ENCODE measurements at regions not wholly inside any gene's neighbourhood (a gene's known extent, or its start where the extent isn't known, plus 50 kb on each side); places are given as distances from the start of the nearest gene placed in this dataset.

DNA sequence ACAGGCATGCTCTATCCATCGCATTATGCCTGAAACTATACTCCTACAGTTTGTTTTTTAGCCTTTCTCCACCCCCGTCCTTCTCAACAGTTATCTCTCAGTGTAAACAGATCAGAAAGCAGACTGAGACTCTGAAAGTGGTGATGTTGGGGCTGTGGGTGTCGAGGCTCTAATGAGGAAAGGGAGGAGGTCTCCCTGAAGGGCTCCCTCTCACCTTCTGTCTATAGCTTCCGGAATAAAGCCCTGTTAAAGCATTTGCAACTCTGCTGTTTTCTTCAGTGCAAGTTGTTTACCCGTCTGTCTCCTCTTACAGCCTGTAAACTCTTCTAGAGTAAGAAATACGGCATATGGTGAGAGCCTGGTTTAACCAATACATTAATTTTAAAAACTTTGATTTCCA, 136.7 kb upstream of the SYT4 start:
- no peaks in the 10 kb centered on the region for H3K4me1 ChIP-seq (replicated peaks)
- no peak overlapping the region for H3K4me3 ChIP-seq
- no peak overlapping the region for H3K27ac ChIP-seq
- DNase-seq (ENCODE audit: low read depth in 1 of 2, low spot score in 2 of 2): no peak
- H3K27me3 ChIP-seq (replicated peaks): no peaks in the 10 kb centered on the region
- no peaks in the 10 kb centered on the region for H3K36me3 ChIP-seq
- H3K9me3 ChIP-seq (replicated peaks): no peaks in the 10 kb centered on the region

DNA sequence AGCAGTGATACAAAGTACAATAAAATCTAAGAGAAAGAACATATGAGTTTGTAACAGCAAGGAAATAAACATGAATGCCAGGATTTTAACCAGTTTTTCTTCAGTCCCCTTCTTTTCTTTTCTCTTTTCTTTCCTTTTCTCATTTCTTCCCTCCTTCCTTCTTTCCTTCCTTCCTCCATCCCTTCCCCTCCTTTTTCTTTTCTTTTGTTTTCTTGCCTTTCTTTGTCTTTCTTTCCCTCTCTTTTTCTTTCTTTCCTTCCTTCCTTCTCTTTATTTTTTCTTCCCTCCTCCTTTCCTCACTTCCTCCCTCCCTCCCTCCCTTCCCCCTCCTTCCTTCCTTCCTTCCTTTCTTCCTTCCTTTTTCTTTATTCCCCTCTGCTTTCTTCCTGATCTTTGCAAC, 142.8 kb upstream of the SYT4 start:
- H3K9me3 ChIP-seq (replicated peaks): no peaks in the 10 kb centered on the region; the same call in 1 of the 2 replicates
- no peak for DNase-seq (ENCODE audit: low read depth in 1 of 2, low spot score in 2 of 2)
- H3K27me3 ChIP-seq (replicated peaks): no peaks in the 10 kb centered on the region
- H3K4me3 ChIP-seq: no peak overlapping the region
- H3K4me1 ChIP-seq (replicated peaks): no peaks in the 10 kb centered on the region
- H3K27ac ChIP-seq: no peak overlapping the region
- no peaks in the 10 kb centered on the region for H3K36me3 ChIP-seq

DNA sequence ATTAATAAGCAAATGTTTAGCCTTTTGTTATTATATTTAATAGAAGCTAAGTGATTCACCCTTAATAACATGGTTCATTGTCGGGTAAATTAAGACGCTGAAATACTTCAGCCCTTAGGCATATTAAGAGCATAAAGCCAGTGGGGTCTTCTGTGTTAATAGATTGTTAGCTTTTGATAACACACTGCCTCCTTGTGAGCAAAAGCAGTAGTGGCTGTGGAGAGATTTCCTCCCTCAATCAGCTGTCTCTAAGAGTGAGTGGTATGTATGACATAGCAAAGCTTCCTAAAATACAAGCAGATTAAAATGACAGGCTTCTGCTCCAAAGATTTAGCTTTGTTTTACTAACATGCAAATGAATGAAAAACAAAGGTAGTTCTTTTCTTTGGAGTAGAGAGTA, 143.7 kb upstream of the SYT4 start:
- Histone ChIP-seq H3K4me1 (replicated peaks) (no peaks in the 10 kb centered on the region), H3K4me3 (no peak overlapping the region), H3K27ac (no peak overlapping the region), H3K36me3 (no peaks in the 10 kb centered on the region), H3K27me3 (replicated peaks) (no peaks in the 10 kb centered on the region), H3K9me3 (replicated peaks) (no peaks in the 10 kb centered on the region; the same call in 1 of the 2 replicates)
- no peak for DNase-seq (ENCODE audit: low read depth in 1 of 2, low spot score in 2 of 2)

DNA sequence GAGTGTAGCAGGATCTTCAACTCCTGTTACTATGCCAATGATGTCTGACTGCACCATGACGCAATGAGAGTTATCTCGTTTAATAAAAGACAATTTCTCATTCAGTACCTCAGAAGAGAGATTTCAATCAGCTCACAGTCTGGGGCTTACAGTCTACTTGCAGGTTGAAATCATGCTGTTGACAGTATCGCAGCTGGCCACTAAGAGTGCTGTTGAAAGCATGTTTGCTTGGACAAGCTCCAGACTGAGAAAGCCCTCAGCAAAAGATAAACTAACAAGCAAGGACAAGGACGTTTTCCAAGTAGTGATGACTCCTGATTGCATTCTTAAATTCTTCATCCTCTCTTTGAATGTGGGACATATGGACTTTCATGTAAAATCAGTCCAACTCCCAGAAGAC, 145.2 kb upstream of the SYT4 start:
- no peaks in the 10 kb centered on the region for H3K27me3 ChIP-seq (replicated peaks)
- no peaks in the 10 kb centered on the region for H3K36me3 ChIP-seq
- DNase-seq (ENCODE audit: low read depth in 1 of 2, low spot score in 2 of 2): no peak
- no peaks in the 10 kb centered on the region for H3K4me1 ChIP-seq (replicated peaks)
- no peak overlapping the region for H3K27ac ChIP-seq
- H3K4me3 ChIP-seq: no peak overlapping the region
- no peaks in the 10 kb centered on the region; the same call in 1 of the 2 replicates for H3K9me3 ChIP-seq (replicated peaks)

DNA sequence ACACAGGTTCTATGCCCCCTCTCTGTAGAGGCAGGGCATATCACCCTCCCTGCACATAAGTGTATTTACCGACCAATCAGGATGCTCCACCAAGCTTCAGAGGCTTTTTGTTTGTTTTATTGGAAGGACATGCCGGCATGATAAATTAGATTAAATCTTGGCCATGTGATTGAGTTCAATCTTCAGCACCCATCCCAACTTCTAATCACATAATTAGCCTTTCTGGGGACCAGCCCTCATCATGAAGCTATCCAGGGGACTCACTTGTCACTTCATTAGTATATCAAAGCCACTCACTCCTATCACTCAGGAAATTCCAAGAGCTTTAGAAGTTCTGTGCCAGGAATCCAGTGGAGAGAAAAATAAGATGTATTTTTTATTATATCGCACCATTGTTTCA, 158.6 kb upstream of the SYT4 start:
- H3K27me3 ChIP-seq (replicated peaks): no peaks in the 10 kb centered on the region

DNA sequence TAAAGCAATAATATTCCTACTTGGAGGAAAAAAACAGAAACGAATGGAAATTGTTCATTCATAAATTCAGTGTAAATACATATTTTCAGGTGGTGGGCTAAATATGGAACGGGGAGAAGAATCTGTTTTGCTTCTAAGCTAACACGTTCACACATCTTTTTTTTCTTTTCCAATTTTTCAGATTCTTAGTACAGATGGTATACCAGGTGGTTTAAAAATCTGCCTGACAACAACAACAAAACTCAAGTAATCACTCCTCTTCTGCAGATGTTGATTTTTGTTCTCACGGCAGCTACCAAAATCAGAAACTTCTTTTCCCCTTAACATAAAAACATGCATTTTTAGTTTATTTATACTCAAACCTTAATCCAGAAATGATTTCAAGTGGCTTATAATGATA, 164.8 kb upstream of the SYT4 start:
- Histone ChIP-seq H3K27ac (no peak overlapping the region), H3K9me3 (replicated peaks) (no peaks in the 10 kb centered on the region), H3K4me1 (replicated peaks) (no peaks in the 10 kb centered on the region), H3K27me3 (replicated peaks) (no peaks in the 10 kb centered on the region), H3K4me3 (no peak overlapping the region), H3K36me3 (no peaks in the 10 kb centered on the region)
- no peak for DNase-seq (ENCODE audit: low read depth in 1 of 2, low spot score in 2 of 2)

More for the DNA sequence above, 158.6 kb upstream of the SYT4 start:
- H3K4me1 ChIP-seq (replicated peaks): no peaks in the 10 kb centered on the region
- no peak overlapping the region for H3K4me3 ChIP-seq
- H3K27ac ChIP-seq: no peak overlapping the region
- H3K9me3 ChIP-seq (replicated peaks): no peaks in the 10 kb centered on the region
- H3K36me3 ChIP-seq: no peaks in the 10 kb centered on the region
- no peak for DNase-seq (ENCODE audit: low read depth in 1 of 2, low spot score in 2 of 2)

DNA sequence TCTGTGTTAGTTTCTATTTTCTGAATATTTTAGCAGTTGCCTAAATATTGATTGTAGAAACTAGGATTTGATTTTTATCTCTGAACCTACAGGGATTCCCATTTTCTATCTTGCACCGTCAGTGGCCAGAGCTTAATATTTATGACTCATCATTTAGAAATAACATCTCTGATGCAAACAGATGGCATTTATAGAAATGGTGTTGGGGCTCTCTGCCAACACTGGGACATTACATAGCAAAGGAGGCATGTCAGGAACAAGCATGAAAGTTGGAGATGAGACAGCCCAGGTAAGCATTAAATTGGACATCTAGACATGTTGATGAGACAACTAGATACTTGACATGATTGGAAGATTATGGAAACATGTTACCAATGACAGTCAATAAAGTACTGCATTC, 165.3 kb upstream of the SYT4 start:
- no peaks in the 10 kb centered on the region for H3K27me3 ChIP-seq (replicated peaks)
- H3K27ac ChIP-seq: no peak overlapping the region
- H3K36me3 ChIP-seq: no peaks in the 10 kb centered on the region
- DNase-seq (ENCODE audit: low read depth in 1 of 2, low spot score in 2 of 2): no peak
- H3K4me1 ChIP-seq (replicated peaks): no peaks in the 10 kb centered on the region
- no peak overlapping the region for H3K4me3 ChIP-seq
- H3K9me3 ChIP-seq (replicated peaks): no peaks in the 10 kb centered on the region

DNA sequence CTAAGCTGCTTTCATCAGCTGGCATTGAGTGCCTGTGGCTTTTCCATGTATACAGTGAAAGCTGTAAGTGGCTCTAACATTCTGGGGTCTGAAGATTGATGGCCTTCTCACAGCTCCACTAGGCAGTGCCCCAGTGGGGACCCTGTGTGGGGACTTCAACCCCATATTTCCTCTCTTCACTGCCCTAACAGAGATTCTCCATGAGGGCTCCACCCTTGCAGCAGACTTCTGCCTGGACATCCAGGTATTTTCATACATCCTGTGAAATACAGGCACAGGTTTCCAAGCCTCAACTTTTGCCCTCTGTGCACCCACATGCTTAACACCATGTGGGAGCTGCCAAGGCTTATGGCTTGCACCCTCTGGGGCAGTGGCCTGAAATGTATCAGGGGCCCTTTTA, 188.2 kb upstream of the SYT4 start:
- no peak overlapping the region for H3K4me3 ChIP-seq
- H3K27ac ChIP-seq: no peak overlapping the region
- no peaks in the 10 kb centered on the region for H3K27me3 ChIP-seq (replicated peaks)
- H3K9me3 ChIP-seq (replicated peaks): no peaks in the 10 kb centered on the region
- no peaks in the 10 kb centered on the region for H3K36me3 ChIP-seq
- no peaks in the 10 kb centered on the region for H3K4me1 ChIP-seq (replicated peaks)
- DNase-seq (ENCODE audit: low read depth in 1 of 2, low spot score in 2 of 2): no peak

DNA sequence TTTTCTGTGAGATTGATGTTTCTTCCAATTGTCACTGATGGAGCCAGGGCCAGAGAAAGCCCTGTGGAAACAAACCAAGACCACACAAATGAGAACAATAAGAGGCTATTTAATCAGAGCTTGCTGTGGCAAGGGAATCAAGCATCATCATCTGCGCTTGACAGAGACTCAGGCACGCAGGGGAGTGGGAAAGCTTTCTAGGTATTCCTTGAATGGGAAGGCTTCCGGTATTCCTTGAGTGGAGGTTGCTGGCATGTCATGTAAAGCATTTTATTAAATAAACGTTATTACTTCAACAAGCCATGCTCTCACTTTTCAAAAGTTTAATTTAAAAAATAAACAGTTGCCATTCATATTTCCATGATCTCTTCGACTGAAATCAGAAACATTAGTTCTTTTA, 194.6 kb upstream of the SYT4 start:
- H3K27ac ChIP-seq: no peak overlapping the region
- peaks cover 4% of the 10 kb centered on the region; the same call in 1 of the 2 replicates for H3K27me3 ChIP-seq (replicated peaks)
- no peaks in the 10 kb centered on the region for H3K9me3 ChIP-seq (replicated peaks)
- H3K36me3 ChIP-seq: no peaks in the 10 kb centered on the region
- H3K4me1 ChIP-seq (replicated peaks): no peaks in the 10 kb centered on the region
- no peak overlapping the region for H3K4me3 ChIP-seq
- DNase-seq (ENCODE audit: low read depth in 1 of 2, low spot score in 2 of 2): no peak

DNA sequence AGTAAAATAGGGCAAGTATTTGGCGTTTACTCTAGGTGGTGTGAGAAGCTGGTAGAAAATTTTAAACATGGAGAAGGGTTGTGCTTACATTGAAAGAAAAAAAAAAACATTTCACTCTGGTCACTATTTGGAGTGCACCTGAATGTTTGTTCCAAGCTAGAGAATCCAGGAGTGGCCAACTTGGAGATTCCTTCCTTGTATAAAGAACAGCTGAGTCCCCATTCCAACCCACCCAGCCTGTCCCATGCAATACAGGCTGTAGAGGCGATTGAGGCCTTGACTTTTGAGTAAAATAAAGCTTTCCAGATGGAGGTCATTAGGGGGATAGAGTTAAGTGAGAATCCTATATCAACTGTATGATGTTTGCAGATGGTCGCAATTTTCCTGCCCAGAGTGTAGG, 203.8 kb upstream of the SYT4 start:
- no peaks in the 10 kb centered on the region for H3K9me3 ChIP-seq (replicated peaks)
- no peak for DNase-seq (ENCODE audit: low read depth in 1 of 2, low spot score in 2 of 2)

DNA sequence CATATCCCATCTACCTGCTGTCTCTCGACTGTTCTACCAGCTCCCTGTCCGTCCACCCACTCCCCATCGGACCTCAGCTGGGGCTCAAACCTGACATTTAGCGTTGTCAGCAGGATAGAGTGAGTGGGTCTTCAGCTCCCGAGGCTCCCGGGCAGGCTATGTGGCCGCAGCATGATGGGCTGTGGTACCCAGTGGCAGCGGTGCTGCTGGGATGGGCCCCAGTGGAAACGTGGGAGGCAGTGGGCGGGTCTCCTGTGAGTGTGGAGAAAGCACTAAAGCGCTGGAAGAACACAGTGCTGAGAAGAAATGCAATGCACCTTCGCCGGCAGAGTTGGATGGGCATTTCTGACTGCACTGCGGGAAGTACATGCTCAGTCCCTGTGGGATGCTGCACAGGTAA, 204.8 kb upstream of the SYT4 start:
- H3K4me3 ChIP-seq: no peak overlapping the region
- H3K36me3 ChIP-seq: no peaks in the 10 kb centered on the region
- H3K4me1 ChIP-seq (replicated peaks): no peaks in the 10 kb centered on the region
- H3K27ac ChIP-seq: no peak overlapping the region
- H3K27me3 ChIP-seq (replicated peaks): no peaks in the 10 kb centered on the region
- no peaks in the 10 kb centered on the region for H3K9me3 ChIP-seq (replicated peaks)
- no peak for DNase-seq (ENCODE audit: low read depth in 1 of 2, low spot score in 2 of 2)

More for the DNA sequence above, 203.8 kb upstream of the SYT4 start:
- Histone ChIP-seq H3K36me3 (no peaks in the 10 kb centered on the region), H3K4me3 (no peak overlapping the region), H3K4me1 (replicated peaks) (no peaks in the 10 kb centered on the region), H3K27ac (no peak overlapping the region), H3K27me3 (replicated peaks) (peaks cover 4% of the 10 kb centered on the region; the same call in 1 of the 2 replicates)

DNA sequence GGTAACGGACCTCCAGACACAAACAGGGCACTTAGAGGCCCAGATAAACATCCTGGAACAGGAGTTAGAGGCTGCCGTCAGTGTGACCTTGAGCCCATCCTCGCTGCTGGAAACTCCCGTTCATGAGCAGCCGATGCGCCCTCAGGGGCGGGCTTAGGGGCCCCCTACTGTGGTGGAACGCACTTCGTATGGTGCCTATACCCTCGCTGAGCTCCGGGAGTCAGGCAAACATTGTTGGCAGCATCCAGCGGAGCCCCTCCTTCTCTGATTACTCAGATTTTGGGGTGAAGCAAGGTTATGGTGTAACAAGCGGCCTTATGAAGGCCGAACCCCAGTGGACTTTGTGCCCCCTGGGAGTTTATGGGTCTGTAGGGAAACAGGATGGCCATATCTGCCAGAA, 205.3 kb upstream of the SYT4 start:
- DNase-seq (ENCODE audit: low read depth in 1 of 2, low spot score in 2 of 2): no peak
- H3K27me3 ChIP-seq (replicated peaks): no peaks in the 10 kb centered on the region
- no peak overlapping the region for H3K27ac ChIP-seq
- no peaks in the 10 kb centered on the region for H3K36me3 ChIP-seq
- no peaks in the 10 kb centered on the region for H3K4me1 ChIP-seq (replicated peaks)
- H3K4me3 ChIP-seq: no peak overlapping the region
- no peaks in the 10 kb centered on the region for H3K9me3 ChIP-seq (replicated peaks)

DNA sequence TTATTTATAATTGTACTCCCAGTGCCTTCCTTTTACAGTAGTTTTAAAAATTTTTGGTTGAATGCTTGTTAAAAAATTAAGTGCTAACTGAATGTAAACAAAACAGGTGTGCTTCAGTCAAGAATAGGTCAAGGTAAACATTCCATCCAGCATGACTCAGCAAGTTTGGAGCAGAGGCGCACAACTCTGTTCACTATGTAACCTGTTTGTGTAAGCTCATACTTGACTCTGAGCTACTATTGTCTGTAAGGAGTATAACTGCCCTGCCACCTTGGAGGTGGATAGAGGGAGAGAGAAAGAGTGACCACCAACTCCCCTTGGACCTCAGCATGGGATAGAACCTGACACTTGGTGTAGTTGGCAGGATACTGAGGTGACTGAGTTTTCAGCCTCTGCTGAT, 207.4 kb upstream of the SYT4 start:
- Histone ChIP-seq H3K4me1 (replicated peaks) (no peaks in the 10 kb centered on the region), H3K9me3 (replicated peaks) (no peaks in the 10 kb centered on the region), H3K27me3 (replicated peaks) (no peaks in the 10 kb centered on the region), H3K27ac (no peak overlapping the region), H3K4me3 (no peak overlapping the region), H3K36me3 (no peaks in the 10 kb centered on the region)
- DNase-seq (ENCODE audit: low read depth in 1 of 2, low spot score in 2 of 2): no peak

DNA sequence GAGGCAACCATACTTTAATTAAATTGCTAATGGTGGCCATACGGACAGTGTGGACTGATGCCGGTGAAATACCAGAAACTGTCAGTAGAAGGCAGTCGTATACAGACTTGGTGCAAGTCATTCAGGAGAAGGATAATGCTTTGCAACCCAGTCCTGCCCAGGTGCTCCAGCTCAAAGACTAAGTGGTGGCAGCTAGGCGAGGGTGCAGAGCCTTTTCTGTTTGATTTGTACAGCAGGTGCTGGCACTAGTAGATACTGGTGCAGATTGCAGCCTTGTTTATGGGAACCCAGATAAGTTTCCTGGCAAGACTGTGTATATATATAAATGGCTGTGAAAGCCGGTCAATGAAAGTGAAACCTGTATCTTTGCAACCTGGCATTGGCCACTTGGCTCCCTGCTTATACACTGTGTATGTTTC, 208.3 kb upstream of the SYT4 start:
- DNase-seq (ENCODE audit: low read depth in 1 of 2, low spot score in 2 of 2): no peak
- Histone ChIP-seq H3K9me3 (replicated peaks) (no peaks in the 10 kb centered on the region), H3K36me3 (no peaks in the 10 kb centered on the region), H3K27ac (no peak overlapping the region), H3K4me3 (no peak overlapping the region), H3K27me3 (replicated peaks) (no peaks in the 10 kb centered on the region), H3K4me1 (replicated peaks) (no peaks in the 10 kb centered on the region)

DNA sequence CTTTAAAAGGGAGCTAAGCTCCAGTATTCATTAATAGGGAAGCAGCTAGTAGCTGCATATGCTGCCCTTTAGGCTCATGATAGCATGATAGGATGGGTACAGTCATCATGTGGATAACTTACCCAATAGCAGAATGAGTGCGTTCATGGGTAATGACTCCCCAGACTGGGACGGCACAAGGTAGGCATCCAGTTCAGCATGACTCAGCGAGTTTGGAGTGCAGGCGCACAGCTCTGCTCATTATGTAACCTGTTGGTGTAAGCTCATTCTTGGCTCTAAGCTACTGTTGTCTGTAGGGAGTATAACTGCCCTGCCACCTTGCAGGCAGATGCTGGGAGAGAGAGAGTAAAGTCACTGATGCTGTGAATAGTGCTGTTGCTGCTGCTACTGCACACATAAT, 209.2 kb upstream of the SYT4 start:
- Histone ChIP-seq H3K4me3 (no peak overlapping the region), H3K27me3 (replicated peaks) (no peaks in the 10 kb centered on the region), H3K4me1 (replicated peaks) (no peaks in the 10 kb centered on the region), H3K27ac (no peak overlapping the region), H3K9me3 (replicated peaks) (no peaks in the 10 kb centered on the region), H3K36me3 (no peaks in the 10 kb centered on the region)
- no peak for DNase-seq (ENCODE audit: low read depth in 1 of 2, low spot score in 2 of 2)
